T-helper 1 cell (primary cell): ENCODE measurements at regions not wholly inside any gene's neighbourhood (a gene's known extent, or its start where the extent isn't known, plus 50 kb on each side); places are given as distances from the start of the nearest gene placed in this dataset.

ENCODE experiments used
- DNase-seq, 5 donors: peaks; one replicate each; pipeline ENCODE4 v3.0.0-alpha.2; 2012 to 2020

- no peak for DNase-seq
Measured at GRCh38 chr7:36075561-36075960, 77.5 kb upstream of the EEPD1 start.

- no peak for DNase-seq
Measured at GRCh38 chr7:36076074-36076473, 77.0 kb upstream of the EEPD1 start.

GRCh38 chr7:36078816-36079360 lies 74.2 kb upstream of the EEPD1 start:
- DNase-seq: no peak

- no peak for DNase-seq
Measured at GRCh38 chr7:36079446-36080025, 73.5 kb upstream of the EEPD1 start.

- DNase-seq: no peak
Measured at GRCh38 chr7:36080843-36081242, 72.2 kb upstream of the EEPD1 start.

- DNase-seq: no peak
Measured at GRCh38 chr7:36082216-36082615, 70.8 kb upstream of the EEPD1 start.

DNA sequence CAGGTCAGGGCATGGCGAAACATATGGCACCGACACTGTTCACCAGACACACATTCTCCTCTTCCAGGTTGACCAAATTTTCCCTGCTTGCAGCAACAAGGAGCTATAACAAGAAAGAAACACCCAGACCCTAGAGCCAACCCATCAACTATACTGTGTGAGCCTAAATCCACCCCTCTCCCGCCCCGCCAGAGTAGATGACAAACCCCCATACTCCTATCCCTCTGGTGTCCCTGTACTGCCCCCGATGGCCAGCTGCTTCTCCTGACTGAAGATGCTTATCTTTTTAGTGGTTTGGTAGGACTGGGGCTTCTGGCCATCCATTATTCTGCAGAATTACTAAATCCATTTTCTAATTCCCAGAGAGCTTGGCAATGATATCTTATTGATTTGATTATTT lies 70.1 kb upstream of the EEPD1 start:
- no peak for DNase-seq

DNA sequence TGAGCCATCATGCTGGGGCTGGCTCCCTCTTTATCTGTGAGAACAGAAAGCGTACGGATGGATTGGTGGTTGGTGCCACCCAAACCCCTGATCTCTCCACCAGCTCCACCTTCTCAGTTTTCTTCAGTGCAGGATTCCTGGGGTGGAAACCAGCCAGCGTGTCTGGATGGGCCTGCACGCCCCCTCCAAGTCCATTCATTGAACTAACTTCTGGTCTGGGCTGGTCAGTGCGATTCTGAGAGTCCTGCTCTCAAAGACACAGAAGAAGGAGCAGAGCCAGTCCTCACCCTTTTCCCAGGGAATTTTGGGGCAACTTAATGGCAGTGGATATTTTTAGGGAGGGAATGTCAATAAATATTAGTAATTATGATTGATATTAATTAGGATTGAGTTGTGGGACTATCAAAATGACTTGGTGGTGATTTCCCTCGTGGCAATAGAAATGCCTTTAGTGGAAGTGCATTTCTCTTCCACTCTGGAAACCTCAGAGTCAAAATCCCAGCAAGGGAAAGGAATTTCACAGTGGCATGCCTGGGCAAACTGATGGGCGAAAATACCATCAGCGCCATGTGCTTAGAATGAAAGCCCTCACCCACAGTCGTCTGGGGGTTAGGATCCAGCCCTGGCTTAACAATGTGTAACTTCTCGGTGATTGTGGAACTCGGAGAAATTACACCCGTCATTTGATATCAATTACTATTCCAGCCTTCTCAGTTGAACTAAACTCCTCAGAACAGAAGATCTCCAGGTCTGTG lies 69.3 kb upstream of the EEPD1 start:
- DNase-seq: no peak

- no peak for DNase-seq
Measured at GRCh38 chr7:36084485-36085091, 68.5 kb upstream of the EEPD1 start.

GRCh38 chr7:36085096-36085495 lies 68.0 kb upstream of the EEPD1 start:
- no peak for DNase-seq

- no peak for DNase-seq
Measured at GRCh38 chr7:36086571-36086970, 66.5 kb upstream of the EEPD1 start.

DNA sequence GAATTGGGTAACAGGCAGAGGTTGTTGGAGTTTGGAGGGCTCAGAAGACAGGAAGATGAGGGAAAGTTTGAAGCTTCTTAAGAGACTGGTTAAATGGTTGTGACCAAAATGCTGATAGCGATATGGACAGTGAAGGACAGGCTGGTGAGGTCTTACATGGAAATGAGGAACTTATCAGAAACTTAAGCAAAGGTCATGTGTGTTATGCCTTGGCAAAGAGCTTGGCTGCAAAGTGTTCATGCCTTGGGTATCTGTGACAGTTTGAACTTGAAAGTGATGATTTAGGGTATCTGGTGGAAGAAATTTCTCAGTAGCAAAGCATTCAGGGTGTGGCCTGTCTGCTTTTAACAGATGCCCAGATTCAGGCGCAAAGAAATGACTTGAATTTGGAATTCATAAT lies 64.5 kb upstream of the EEPD1 start:
- no peak for DNase-seq

GRCh38 chr7:36088966-36089365 lies 64.1 kb upstream of the EEPD1 start:
- DNase-seq: no peak

GRCh38 chr7:36090976-36091873 lies 61.8 kb upstream of the EEPD1 start:
- DNase-seq: no peak

DNA sequence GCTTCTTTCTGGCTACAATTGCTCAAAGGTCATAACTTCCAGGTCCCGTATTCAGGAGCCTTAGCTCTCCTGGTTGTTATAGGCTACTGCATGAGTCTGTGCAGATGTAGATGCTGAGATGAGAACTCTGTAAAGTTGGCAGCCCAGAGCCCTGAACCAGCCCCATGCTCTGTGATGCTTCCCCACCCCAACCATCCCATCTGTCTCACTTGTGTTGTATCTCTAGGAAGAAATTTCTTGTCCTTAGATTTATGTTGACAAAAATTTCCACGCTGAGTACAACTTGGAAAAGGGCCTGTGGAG lies 61.2 kb upstream of the EEPD1 start:
- DNase-seq: no peak

DNA sequence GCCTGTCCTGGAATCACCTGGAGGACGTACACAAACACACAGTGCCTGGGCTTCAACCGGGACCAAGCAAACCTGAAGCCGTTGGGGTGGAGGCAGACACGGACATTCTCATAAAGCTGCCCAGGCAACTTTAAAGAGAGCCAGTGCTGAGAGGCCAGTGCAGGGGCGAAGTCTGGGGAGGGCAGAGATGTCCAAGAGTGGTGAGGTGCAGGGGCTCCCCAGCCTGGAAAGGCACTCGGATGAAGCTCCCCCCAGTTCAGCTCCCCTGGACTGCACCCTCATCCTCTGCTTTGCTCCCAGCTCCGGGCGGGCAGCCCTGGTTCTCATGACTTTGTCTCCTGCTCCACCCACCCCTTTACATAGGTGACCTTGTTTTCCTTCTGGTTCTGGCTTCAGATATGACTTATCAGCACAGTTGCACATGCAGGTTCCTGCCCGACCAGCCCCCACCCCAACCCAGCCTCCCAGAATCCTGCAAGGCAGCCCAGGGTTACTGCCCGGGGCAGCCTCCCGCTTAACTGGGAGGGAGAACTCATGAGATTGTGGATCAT lies 60.8 kb upstream of the EEPD1 start:
- no peak for DNase-seq

DNA sequence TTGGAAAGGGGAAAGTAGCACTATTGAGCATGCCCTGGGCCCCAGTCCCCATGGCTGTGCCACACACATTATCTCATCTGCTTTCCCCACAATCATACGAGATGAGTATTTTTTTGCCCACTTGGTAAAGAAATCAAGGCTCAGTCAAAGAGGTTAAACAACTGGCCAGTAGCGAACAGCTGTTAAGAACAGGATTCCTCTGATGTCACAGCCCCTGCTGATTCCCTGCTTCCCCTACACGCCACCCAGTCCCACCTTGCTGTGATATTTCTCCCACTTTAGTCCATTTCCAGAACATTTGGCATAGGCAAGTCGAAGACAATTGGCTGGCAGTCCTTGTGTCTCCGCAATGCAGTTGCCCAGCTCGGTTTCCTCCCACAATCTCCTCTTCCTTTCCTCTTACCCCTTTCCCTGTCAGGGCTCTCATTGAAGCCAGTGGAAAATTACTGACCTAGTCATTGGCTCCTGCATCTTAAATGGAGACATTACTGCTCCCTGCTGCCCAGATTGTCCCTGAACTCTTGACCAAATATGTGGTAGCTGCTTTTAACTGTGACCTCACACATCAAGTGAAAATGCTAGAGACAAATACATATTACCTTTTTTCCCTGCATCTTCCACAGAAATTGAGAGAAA lies 56.5 kb upstream of the EEPD1 start:
- DNase-seq: no peak

DNA sequence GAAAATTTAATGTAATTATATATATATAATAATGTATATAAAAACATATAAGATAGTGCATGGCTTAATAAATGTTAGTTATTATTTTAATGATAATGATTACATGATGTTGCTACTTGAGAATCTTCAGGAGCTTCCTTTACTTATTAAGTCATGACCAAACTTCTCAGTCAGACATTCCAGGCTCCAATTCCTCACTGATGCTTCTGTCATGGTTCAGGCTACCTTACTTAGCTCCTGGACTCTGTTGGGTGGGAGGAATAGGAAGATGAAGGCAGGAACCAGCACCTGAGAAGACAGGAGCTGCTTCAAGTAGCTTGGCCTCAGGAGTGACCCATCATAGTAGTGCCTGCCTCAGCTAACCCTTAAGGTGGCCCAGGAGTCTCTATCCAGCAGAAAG lies 55.0 kb upstream of the EEPD1 start:
- DNase-seq: no peak

DNA sequence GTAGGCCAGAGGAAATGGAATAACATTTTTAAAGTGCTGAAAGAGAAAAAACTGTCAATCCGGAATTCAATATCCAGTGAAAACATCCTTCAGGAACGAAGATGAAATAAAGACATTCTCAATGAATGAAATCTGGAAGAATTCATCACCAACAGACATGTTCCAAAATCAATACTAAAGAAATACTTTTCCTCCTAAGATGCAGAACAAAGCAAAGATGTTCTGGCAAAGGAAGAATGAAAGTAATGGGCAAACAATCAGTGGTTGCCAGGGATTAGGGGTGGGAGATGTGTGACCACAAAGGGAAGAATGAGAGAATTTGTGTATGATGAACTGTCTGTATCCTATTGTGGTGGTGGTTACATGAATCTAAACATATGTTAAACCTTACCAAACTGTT lies 52.8 kb upstream of the EEPD1 start:
- no peak for DNase-seq

DNA sequence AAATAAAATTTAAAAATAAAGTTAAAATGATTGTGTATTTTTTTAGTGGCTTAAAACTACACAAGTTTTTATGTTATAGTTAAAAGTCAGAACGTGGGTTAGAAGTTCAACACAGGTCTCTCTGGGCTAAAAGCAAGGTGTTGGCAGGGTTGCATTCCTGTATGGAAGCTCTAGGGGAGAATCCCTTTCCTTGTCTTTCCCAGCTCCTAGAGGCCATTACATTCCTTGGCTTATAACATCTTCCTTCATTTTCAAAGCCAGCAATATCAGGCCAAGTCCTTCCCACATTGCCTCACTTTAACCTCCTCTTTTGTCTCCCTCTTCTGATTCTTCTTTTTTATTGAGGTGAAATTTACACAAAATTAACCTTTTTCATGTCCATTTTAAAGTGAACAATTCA lies 52.4 kb upstream of the EEPD1 start:
- DNase-seq: no peak
